Lower leg skin (tissue), 3 donors: ENCODE measurements at regions not wholly inside any gene's neighbourhood (a gene's known extent, or its start where the extent isn't known, plus 50 kb on each side); places are given as distances from the start of the nearest gene placed in this dataset.

Experiments
- POLR2A ChIP-seq, 2 donors: fragments of 450-650 bp; IDR thresholded peaks; one replicate each; pipeline ENCODE4 v1.6.1; 2016 to 2017; ENCODE audit warnings: antibody characterized with exemption in 2 of 2, mild to moderate bottlenecking in 1 of 2, moderate library complexity in 1 of 2
- TF ChIP-seq, protein P1 (sequence below), 3 donors: fragments of 450-650 bp; IDR thresholded peaks; one replicate each; pipeline ENCODE4 v1.5.1; 2016; ENCODE audit warnings: antibody characterized with exemption in 3 of 3, mild to moderate bottlenecking in 3 of 3, moderate library complexity in 2 of 3

DNA sequence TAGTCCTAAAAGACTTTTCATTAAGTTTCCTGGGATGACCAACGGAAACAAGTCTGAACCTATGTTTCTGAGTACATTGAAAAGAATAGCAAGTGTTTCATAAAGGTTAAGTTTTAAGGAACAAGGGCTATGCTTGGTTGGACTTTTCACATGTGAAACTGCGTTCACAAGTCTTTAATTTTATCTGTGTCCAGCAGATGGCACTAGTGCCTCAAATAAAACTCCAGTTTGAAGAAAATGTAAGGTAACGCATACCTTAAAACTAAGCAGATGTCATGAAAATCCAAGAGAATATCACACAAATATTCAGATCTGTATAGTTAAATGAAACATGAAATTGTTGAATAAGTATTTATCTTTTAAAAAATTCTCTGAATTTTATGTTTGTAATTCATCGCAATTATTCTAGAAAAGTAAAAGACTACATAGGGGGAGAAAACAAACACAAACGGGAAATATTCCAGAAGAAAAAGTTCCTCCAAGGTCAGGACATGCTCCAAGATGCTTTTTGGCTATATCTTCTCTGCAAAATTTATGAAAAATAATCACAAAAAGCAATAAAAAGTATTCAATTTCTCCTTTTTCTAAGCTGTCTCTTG is 89.6 kb upstream of the MAD2L1 start:
- TF ChIP-seq, protein P1, sequence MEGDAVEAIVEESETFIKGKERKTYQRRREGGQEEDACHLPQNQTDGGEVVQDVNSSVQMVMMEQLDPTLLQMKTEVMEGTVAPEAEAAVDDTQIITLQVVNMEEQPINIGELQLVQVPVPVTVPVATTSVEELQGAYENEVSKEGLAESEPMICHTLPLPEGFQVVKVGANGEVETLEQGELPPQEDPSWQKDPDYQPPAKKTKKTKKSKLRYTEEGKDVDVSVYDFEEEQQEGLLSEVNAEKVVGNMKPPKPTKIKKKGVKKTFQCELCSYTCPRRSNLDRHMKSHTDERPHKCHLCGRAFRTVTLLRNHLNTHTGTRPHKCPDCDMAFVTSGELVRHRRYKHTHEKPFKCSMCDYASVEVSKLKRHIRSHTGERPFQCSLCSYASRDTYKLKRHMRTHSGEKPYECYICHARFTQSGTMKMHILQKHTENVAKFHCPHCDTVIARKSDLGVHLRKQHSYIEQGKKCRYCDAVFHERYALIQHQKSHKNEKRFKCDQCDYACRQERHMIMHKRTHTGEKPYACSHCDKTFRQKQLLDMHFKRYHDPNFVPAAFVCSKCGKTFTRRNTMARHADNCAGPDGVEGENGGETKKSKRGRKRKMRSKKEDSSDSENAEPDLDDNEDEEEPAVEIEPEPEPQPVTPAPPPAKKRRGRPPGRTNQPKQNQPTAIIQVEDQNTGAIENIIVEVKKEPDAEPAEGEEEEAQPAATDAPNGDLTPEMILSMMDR (IDR thresholded peaks at IDR 0.05), result no peak
- no peak for TF ChIP-seq POLR2A (IDR thresholded peaks at IDR 0.05)
